ENCODE measurements at regions not wholly inside any gene's neighbourhood (a gene's known extent, or its start where the extent isn't known, plus 50 kb on each side); places are given as distances from the start of the nearest gene placed in this dataset.

- H3K27ac Mint-ChIP-seq: no peak overlapping the region
- H3K4me1 Mint-ChIP-seq (ENCODE audit: unreplicated experiment): peaks cover 12% of the 10 kb centered on the region
- H3K36me3 Mint-ChIP-seq: no peaks in the 10 kb centered on the region
- TF ChIP-seq CTCF (conservative IDR thresholded peaks at IDR 0.05): no peak
- no peaks in the 10 kb centered on the region for H3K9me3 Mint-ChIP-seq
- H3K27me3 Mint-ChIP-seq: peaks cover 63% of the 10 kb centered on the region
- no peak for DNase-seq (ENCODE audit: extremely low spot score, unreplicated experiment)
- H3K4me3 Mint-ChIP-seq: no peak overlapping the region
These were observed 87.2 kb downstream of the MICALL2 start for GRCh38 chr7:1372063-1372462.

- Mint-ChIP-seq H3K4me3 (no peak overlapping the region), H3K27me3 (peaks cover 61% of the 10 kb centered on the region), H3K36me3 (no peaks in the 10 kb centered on the region), H3K9me3 (no peaks in the 10 kb centered on the region), H3K27ac (no peak overlapping the region), H3K4me1 (ENCODE audit: unreplicated experiment) (peaks cover 4% of the 10 kb centered on the region)
- TF ChIP-seq CTCF (conservative IDR thresholded peaks at IDR 0.05): no peak
- no peak for DNase-seq (ENCODE audit: extremely low spot score, unreplicated experiment)
These were observed 86.4 kb downstream of the MICALL2 start for GRCh38 chr7:1372671-1373379.

GRCh38 chr7:1377111-1377909 is 82.0 kb downstream of the MICALL2 start:
- no peak for TF ChIP-seq CTCF (conservative IDR thresholded peaks at IDR 0.05)
- Mint-ChIP-seq H3K27ac (no peak overlapping the region), H3K4me1 (ENCODE audit: unreplicated experiment) (peaks cover 4% of the 10 kb centered on the region), H3K27me3 (peaks cover 43% of the 10 kb centered on the region), H3K36me3 (no peaks in the 10 kb centered on the region), H3K4me3 (no peak overlapping the region), H3K9me3 (no peaks in the 10 kb centered on the region)
- no peak for DNase-seq (ENCODE audit: extremely low spot score, unreplicated experiment)

- no peaks in the 10 kb centered on the region for H3K9me3 Mint-ChIP-seq
- H3K4me3 Mint-ChIP-seq: no peak overlapping the region
- H3K4me1 Mint-ChIP-seq (ENCODE audit: unreplicated experiment): no peaks in the 10 kb centered on the region
- H3K27ac Mint-ChIP-seq: no peak overlapping the region
- DNase-seq (ENCODE audit: extremely low spot score, unreplicated experiment): no peak
- H3K36me3 Mint-ChIP-seq: no peaks in the 10 kb centered on the region
- TF ChIP-seq CTCF (conservative IDR thresholded peaks at IDR 0.05): no peak
- peaks cover 32% of the 10 kb centered on the region for H3K27me3 Mint-ChIP-seq
These were observed 80.4 kb downstream of the MICALL2 start for GRCh38 chr7:1378610-1379601.

- no peak for TF ChIP-seq CTCF (conservative IDR thresholded peaks at IDR 0.05)
- no peak overlapping the region for H3K27ac Mint-ChIP-seq
- H3K4me3 Mint-ChIP-seq: no peak overlapping the region
- H3K36me3 Mint-ChIP-seq: no peaks in the 10 kb centered on the region
- no peaks in the 10 kb centered on the region for H3K4me1 Mint-ChIP-seq (ENCODE audit: unreplicated experiment)
- H3K27me3 Mint-ChIP-seq: peaks cover 33% of the 10 kb centered on the region
- no peak for DNase-seq (ENCODE audit: extremely low spot score, unreplicated experiment)
- no peaks in the 10 kb centered on the region for H3K9me3 Mint-ChIP-seq
These were observed 78.9 kb downstream of the MICALL2 start for GRCh38 chr7:1380231-1380815.

All from type B pancreatic cell (in vitro differentiated cells).